ENCODE measurements at regions not wholly inside any gene's neighbourhood (a gene's known extent, or its start where the extent isn't known, plus 50 kb on each side); places are given as distances from the start of the nearest gene placed in this dataset.
"Not testable (repeated sequence)": the region's sequence is repeated elsewhere in the genome, so short reads cannot be mapped to it uniquely, and the experiment has no call there.

DNA sequence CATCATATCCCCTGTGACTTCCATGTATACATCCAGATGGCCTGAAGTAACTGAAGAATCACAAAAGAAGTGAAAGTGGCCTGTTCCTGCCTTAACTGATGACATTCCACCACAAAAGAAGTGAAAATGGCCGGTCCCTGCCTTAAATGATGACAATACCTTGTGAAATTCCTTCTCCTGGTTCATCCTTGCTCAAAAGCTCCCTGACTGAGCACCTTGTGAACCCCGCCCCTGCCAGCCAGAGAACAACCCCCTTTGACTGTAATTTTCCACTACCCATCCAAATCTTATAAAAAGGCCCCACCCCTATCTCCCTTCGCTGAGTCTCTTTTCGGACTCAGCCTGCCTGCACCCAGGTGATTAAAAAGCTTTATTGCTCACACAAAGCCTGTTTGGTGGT is 680.2 kb downstream of the KHDRBS2 start:
- H3K9me3 Mint-ChIP-seq, result peaks cover 62% of the 10 kb centered on the region
- TF ChIP-seq, protein P1, sequence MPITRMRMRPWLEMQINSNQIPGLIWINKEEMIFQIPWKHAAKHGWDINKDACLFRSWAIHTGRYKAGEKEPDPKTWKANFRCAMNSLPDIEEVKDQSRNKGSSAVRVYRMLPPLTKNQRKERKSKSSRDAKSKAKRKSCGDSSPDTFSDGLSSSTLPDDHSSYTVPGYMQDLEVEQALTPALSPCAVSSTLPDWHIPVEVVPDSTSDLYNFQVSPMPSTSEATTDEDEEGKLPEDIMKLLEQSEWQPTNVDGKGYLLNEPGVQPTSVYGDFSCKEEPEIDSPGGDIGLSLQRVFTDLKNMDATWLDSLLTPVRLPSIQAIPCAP (CRISPR knock-in tag; IDR thresholded peaks at IDR 0.05), result peak; percentile 42; the same call in 1 of the 2 replicates

DNA sequence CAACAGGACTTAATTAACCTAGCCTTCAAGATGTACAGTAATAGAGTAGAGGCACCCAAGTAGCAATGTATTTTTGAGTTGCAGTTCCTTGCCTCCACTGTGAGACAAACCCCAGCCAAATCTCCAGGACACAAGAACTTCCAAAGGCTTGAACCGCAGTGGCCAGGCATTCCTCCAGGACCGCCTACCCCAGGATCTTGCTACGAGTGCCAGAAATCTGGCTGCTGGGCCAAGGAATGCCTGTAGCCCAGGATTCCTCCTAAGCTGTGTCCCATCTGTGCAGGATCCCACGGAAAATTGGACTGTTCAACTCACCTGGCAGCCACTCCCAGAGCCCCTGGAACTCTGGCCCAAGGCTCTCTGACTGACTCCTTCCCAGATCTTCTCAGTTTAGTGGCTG is 683.9 kb downstream of the KHDRBS2 start:
- not testable (repeated sequence) for DNase-seq (ENCODE audit: low spot score)

More for the DNA sequence above, 680.2 kb downstream of the KHDRBS2 start:
- Mint-ChIP-seq H3K27ac (peak overlapping the region; percentile 71), H3K36me3 (peaks cover 50% of the 10 kb centered on the region), H3K4me1 (peaks cover 35% of the 10 kb centered on the region), H3K4me3 (peak overlapping the region; percentile 53)
- POLR2A ChIA-PET; H3K27me3 Mint-ChIP-seq (ENCODE audit: low read depth): not testable (repeated sequence)
- ATAC-seq (peak; percentile 41), DNase-seq (ENCODE audit: low spot score) (peak; percentile 11)
- CTCF ChIA-PET, result interaction anchor here (0.6 kb wide), 1 partner anchor 1050 kb away, joined by 3 read pairs; no protein-coding TSS in a partner anchor

DNA sequence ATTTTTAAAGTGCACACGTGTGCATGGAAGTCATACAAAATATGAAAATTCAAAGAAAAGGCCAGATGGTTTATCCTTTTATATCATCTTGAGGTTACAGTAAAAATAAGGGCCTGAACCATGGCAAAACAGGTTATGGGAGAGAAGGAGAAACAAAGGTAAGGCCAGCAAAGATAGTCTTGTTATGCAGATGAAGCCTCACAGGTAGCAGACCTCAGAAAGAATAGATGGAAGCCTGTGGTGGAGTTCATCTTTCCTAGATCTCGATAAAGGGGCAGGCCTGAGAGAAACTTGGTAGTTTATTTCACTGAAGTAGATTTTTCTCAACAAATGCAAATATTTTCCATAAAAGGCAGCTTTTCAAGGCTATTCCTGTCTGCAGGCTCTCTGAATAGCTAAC is 693.8 kb downstream of the KHDRBS2 start:
- H3K27me3 Mint-ChIP-seq (ENCODE audit: low read depth), result no peaks in the 10 kb centered on the region
- peaks cover 37% of the 10 kb centered on the region for H3K4me1 Mint-ChIP-seq
- ChIA-PET CTCF (no interaction called here), POLR2A (interaction anchor here (0.6 kb wide), 2 partner anchors 53 to 893 kb away, joined by 3 to 4 read pairs; no protein-coding TSS in a partner anchor)
- H3K27ac Mint-ChIP-seq, result peak overlapping the region; percentile 7
- ATAC-seq (peak; percentile 89), DNase-seq (ENCODE audit: low spot score) (no peak)
- TF ChIP-seq IRF2 (CRISPR knock-in tag; IDR thresholded peaks at IDR 0.05; ENCODE audit: borderline replicate concordance, low read depth) (no peak), ZNF232 (CRISPR knock-in tag; IDR thresholded peaks at IDR 0.05) (no peak)
- TF ChIP-seq, protein P2, sequence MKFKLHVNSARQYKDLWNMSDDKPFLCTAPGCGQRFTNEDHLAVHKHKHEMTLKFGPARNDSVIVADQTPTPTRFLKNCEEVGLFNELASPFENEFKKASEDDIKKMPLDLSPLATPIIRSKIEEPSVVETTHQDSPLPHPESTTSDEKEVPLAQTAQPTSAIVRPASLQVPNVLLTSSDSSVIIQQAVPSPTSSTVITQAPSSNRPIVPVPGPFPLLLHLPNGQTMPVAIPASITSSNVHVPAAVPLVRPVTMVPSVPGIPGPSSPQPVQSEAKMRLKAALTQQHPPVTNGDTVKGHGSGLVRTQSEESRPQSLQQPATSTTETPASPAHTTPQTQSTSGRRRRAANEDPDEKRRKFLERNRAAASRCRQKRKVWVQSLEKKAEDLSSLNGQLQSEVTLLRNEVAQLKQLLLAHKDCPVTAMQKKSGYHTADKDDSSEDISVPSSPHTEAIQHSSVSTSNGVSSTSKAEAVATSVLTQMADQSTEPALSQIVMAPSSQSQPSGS (CRISPR knock-in tag; IDR thresholded peaks at IDR 0.05; ENCODE audit: borderline replicate concordance, low read depth), result no peak
- H3K36me3 Mint-ChIP-seq, result peaks cover 21% of the 10 kb centered on the region
- H3K4me3 Mint-ChIP-seq, result no peak overlapping the region
- H3K9me3 Mint-ChIP-seq, result peaks cover 33% of the 10 kb centered on the region

More for the DNA sequence above, 683.9 kb downstream of the KHDRBS2 start:
- H3K27me3 Mint-ChIP-seq (ENCODE audit: low read depth); ATAC-seq; CTCF ChIA-PET; H3K4me3 Mint-ChIP-seq; H3K27ac Mint-ChIP-seq; POLR2A ChIA-PET: not testable (repeated sequence)
- H3K36me3 Mint-ChIP-seq, result peaks cover 67% of the 10 kb centered on the region
- H3K4me1 Mint-ChIP-seq, result peaks cover 35% of the 10 kb centered on the region
- peaks cover 70% of the 10 kb centered on the region for H3K9me3 Mint-ChIP-seq

DNA sequence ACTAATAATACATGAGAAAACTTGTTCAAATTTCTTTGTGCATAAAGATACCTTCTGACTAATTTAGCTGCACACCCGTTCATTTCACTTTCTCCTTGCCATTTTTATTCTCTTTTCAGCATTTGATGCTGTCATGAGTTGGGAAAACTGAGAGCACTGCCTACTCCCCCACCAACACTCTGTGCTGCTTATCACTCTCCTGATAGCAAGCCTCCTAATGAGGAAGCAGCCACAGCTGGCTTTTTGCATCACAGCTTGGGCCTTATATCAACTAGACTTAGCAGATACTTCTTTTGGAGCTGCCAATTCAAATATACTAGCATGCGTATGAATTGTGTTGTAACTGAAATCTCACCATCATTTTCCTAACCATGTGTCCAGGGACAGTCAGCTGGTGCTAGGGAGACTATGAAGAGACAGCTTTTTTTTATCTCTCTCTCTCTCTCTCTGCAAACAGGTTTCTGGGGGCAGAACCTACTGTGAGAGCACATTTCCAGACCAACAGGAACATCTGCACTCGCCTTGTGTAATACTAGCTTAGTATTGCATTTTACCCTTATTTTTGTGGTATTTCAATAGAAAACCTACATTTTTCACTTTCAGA is 699.0 kb downstream of the KHDRBS2 start:
- POLR2A ChIA-PET, result no interaction called here
- Mint-ChIP-seq H3K27ac (no peak overlapping the region), H3K4me3 (no peak overlapping the region), H3K36me3 (peaks cover 21% of the 10 kb centered on the region), H3K4me1 (peaks cover 24% of the 10 kb centered on the region), H3K27me3 (ENCODE audit: low read depth) (no peaks in the 10 kb centered on the region), H3K9me3 (peaks cover 29% of the 10 kb centered on the region)
- no peak for ATAC-seq
- CTCF ChIA-PET, result no interaction called here
- no peak for DNase-seq (ENCODE audit: low spot score)
- TF ChIP-seq, protein P3, sequence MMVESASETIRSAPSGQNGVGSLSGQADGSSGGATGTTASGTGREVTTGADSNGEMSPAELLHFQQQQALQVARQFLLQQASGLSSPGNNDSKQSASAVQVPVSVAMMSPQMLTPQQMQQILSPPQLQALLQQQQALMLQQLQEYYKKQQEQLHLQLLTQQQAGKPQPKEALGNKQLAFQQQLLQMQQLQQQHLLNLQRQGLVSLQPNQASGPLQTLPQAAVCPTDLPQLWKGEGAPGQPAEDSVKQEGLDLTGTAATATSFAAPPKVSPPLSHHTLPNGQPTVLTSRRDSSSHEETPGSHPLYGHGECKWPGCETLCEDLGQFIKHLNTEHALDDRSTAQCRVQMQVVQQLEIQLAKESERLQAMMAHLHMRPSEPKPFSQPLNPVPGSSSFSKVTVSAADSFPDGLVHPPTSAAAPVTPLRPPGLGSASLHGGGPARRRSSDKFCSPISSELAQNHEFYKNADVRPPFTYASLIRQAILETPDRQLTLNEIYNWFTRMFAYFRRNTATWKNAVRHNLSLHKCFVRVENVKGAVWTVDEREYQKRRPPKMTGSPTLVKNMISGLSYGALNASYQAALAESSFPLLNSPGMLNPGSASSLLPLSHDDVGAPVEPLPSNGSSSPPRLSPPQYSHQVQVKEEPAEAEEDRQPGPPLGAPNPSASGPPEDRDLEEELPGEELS (CRISPR knock-in tag; IDR thresholded peaks at IDR 0.05), result no peak
- TF ChIP-seq ATF1 (CRISPR knock-in tag; IDR thresholded peaks at IDR 0.05) (no peak), CREB1 (CRISPR knock-in tag; IDR thresholded peaks at IDR 0.05) (no peak), GTF2I (CRISPR knock-in tag; conservative IDR thresholded peaks at IDR 0.05) (no peak)

DNA sequence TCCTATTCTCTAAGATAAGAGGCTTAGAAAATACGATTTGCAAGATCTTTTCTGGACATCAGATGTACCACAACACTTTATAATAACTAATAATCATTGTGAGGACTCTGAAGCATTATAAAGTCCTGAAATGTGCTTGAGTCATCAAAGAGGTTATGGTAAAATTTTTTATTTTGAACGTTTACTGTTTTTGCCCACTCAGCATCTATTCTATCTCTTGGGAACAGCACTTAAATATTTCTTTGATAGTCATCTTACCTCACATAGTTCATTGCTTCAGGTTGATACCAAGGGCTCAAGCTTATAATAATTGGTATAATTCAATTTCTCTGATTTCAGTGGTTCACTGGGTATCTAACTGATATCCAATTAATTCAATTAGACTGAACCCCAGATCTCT is 700.5 kb downstream of the KHDRBS2 start:
- peaks cover 14% of the 10 kb centered on the region for H3K36me3 Mint-ChIP-seq
- H3K4me3 Mint-ChIP-seq, result no peak overlapping the region
- peaks cover 31% of the 10 kb centered on the region for H3K9me3 Mint-ChIP-seq
- DNase-seq (ENCODE audit: low spot score) (no peak), ATAC-seq (no peak)
- CTCF ChIA-PET, result no interaction called here
- no peak overlapping the region for H3K27ac Mint-ChIP-seq
- H3K27me3 Mint-ChIP-seq (ENCODE audit: low read depth), result no peaks in the 10 kb centered on the region
- H3K4me1 Mint-ChIP-seq, result peaks cover 12% of the 10 kb centered on the region
- POLR2A ChIA-PET, result no interaction called here
- TF ChIP-seq, protein P4, sequence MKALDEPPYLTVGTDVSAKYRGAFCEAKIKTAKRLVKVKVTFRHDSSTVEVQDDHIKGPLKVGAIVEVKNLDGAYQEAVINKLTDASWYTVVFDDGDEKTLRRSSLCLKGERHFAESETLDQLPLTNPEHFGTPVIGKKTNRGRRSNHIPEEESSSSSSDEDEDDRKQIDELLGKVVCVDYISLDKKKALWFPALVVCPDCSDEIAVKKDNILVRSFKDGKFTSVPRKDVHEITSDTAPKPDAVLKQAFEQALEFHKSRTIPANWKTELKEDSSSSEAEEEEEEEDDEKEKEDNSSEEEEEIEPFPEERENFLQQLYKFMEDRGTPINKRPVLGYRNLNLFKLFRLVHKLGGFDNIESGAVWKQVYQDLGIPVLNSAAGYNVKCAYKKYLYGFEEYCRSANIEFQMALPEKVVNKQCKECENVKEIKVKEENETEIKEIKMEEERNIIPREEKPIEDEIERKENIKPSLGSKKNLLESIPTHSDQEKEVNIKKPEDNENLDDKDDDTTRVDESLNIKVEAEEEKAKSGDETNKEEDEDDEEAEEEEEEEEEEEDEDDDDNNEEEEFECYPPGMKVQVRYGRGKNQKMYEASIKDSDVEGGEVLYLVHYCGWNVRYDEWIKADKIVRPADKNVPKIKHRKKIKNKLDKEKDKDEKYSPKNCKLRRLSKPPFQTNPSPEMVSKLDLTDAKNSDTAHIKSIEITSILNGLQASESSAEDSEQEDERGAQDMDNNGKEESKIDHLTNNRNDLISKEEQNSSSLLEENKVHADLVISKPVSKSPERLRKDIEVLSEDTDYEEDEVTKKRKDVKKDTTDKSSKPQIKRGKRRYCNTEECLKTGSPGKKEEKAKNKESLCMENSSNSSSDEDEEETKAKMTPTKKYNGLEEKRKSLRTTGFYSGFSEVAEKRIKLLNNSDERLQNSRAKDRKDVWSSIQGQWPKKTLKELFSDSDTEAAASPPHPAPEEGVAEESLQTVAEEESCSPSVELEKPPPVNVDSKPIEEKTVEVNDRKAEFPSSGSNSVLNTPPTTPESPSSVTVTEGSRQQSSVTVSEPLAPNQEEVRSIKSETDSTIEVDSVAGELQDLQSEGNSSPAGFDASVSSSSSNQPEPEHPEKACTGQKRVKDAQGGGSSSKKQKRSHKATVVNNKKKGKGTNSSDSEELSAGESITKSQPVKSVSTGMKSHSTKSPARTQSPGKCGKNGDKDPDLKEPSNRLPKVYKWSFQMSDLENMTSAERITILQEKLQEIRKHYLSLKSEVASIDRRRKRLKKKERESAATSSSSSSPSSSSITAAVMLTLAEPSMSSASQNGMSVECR (CRISPR knock-in tag; IDR thresholded peaks at IDR 0.05; ENCODE audit: borderline replicate concordance), result no peak
- TF ChIP-seq, protein P5, sequence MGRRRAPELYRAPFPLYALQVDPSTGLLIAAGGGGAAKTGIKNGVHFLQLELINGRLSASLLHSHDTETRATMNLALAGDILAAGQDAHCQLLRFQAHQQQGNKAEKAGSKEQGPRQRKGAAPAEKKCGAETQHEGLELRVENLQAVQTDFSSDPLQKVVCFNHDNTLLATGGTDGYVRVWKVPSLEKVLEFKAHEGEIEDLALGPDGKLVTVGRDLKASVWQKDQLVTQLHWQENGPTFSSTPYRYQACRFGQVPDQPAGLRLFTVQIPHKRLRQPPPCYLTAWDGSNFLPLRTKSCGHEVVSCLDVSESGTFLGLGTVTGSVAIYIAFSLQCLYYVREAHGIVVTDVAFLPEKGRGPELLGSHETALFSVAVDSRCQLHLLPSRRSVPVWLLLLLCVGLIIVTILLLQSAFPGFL (CRISPR knock-in tag; IDR thresholded peaks at IDR 0.05; ENCODE audit: borderline replicate concordance), result no peak
- TF ChIP-seq KAT7 (CRISPR knock-in tag; IDR thresholded peaks at IDR 0.05; ENCODE audit: borderline replicate concordance), result no peak
